T-helper 2 cell (primary cell): ENCODE measurements at regions not wholly inside any gene's neighbourhood (a gene's known extent, or its start where the extent isn't known, plus 50 kb on each side); places are given as distances from the start of the nearest gene placed in this dataset.
A peak's percentile ranks its signal among the peaks of the same experiment; 100 is the strongest.
"Not testable (repeated sequence)": the region's sequence is repeated elsewhere in the genome, so short reads cannot be mapped to it uniquely, and the experiment has no call there.

Experiments
- DNase-seq, 5 experiments: peaks; one replicate each; pipeline versions ENCODE4 v3.0.0 to v3.0.0-alpha.2; 2012 to 2022

DNA sequence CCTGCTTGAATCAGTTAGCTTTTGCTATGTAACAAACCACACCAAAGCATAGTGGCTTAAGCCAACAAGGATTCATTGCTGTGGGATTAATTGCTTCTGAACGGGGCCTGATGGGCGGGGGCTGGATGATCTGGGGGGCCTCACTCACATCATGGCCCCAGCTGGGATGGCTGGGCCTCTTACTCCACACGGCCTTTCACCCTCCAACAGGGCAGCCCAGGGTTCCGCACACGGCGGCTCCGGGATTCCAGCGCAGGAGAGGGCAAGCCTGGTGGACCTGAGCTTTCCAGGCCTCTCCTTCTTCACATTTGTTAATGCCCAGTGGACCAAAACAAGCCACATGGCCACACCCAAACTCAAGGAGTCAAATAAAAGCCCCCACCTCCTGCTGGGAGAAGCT, 86.3 kb upstream of the PHLPP1 start:
- DNase-seq: no peak

DNA sequence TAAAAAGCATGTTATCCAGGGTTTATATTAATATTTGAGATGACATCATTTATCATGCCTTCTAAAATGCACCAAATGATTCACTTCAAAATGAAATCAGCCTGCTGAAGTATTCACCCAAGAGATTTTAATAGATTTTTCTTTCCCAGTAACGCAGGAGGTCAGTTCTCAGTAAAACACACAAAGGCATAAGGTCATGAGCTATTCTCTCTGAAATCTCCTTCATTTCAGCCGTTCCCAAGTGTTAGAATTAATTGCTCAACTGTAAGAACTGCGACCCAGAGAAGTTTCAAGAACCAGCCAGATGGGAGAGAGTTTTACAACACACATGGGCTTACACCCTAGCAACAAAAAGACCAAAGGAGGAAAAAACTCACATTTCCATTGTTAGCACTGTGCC, 84.2 kb upstream of the PHLPP1 start:
- no peak for DNase-seq

DNA sequence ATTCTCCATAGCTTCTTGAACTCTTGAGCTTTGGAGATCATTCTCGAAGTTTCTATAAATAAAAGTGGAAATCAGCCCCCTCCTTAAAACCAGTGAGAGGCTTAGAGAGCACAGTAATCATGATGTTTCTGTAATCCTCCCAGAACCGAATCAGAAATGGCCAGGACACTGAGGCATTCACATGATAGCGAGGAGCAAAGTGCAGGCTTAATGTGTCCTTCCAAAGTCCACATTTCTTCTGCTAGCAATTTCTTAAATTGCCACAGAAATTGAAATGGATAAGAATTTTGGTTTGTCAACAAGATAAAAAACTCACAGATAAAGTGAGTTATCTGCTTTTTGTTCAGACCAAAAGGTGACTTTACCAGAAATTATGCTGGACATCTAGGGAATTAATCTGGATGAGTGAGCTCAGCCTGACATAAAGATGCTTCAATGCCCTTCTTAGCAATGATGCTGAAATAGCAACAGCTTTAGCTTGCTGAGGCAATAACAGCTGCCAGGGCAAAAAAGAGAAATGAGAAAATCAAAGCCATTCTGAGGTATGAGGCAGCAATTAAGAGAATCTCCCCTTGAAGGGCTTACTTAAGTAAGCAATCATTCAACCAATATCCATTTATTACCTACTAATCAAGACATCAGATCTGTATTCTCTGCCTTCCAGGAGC, 82.4 kb upstream of the PHLPP1 start:
- DNase-seq: no peak

DNA sequence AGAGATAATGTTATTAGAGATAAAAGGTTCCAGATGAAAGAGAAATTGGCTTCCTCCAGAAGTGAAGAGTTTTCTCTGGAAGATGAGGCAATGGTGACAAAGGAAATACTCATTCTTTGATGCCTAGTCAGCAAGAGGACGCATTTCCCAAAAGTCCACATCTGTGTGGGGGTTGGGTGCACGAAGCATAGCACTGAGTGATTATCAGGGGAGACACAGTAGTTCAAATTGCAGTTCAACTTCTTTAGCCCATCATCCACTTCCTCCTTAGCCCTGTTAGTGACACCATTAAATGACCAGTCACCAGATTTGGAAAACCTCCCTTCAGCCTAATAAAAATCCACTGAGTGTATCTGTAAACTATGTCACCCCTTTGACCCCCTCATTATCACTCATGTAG, 80.9 kb upstream of the PHLPP1 start:
- DNase-seq: no peak

DNA sequence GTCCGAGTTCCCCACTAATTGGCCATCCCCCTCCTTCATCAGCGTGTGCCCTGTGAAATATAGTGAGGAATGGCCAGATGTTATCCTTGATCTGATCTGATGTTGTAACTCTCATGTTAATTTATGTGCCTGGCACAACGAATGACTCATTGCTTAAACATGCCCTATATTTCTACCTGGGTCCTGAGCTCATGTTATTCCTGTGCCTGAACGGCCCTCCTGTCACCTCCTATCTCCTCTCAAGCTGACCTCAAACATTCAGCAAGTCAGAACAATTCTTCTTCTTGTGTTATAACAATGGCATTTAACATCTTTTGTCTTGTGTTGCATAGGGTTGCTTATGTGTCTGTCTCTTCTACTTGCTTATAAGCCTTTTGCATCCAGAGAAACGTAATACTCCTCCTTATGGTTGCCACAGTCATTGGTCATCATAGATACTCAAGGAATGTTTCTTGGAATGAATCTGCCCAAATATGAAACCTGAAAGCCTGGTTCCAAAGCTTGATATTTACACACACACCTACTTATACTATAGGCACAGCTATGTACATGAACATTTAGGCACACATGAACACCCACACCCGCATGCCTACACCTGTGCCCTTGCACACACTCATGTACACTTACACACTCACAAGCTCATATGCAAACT, 80.2 kb upstream of the PHLPP1 start:
- DNase-seq: no peak

DNA sequence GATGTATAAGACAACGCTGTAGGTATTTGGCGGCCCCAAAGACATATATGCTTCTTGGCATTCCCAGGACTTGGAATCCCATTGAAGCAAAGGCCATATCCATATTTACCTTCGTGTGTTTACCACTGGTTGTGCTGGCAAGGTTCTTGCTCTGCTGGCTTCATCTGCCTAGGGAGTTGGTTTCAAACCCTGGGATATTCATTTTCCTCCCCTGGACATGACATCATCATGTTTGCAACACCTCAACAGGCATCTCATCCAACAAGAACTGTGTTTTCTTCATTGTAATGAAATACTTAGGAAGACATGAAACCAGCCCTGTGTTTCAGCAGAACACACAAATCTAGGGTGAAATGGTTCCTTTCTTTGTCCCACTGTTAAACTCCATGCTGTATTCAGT, 77.9 kb upstream of the PHLPP1 start:
- DNase-seq: no peak

DNA sequence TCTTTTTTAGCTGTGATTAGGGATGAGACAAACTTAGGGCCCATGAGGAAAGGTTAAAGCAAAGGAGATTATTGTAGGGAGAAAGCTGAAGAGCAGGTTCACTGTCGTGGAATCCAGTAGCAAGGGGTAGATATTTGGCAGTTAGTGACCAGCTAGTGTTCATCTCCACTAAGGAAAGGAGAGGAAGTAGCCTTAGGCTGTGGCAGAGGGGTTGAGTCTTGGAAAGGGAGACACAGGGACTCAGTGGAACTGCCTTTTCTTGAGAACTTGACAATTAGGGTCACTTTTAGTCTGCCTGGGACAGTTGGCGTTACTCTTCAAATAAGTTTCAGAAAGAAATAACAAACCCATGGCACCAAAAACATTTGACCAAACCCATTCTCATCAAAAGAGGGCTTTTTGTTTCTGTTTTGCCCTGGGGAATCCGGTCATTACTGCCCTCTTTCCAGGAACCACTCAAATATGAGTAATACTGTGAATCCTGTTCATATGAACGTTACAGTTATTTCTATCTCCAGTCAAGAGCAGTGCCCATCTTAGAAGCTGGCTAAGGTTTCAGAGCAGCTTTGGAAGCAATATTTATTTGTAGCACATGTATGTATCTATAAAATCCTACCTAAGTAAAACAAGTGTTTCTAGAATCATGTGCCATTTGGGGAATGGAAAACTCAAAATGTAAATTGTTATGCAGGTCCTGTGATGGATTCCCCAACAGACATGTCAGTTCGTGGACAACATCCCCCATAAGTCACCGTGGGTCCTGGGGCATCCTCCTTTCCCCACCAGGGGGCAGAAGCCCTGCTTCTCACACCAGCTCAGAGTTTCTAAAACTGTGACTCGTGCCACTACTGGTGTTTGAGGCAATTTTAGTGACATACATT, 77.3 kb upstream of the PHLPP1 start:
- peak in 3 of 5 experiments; percentile 15 to 64 (median 25) for DNase-seq

DNA sequence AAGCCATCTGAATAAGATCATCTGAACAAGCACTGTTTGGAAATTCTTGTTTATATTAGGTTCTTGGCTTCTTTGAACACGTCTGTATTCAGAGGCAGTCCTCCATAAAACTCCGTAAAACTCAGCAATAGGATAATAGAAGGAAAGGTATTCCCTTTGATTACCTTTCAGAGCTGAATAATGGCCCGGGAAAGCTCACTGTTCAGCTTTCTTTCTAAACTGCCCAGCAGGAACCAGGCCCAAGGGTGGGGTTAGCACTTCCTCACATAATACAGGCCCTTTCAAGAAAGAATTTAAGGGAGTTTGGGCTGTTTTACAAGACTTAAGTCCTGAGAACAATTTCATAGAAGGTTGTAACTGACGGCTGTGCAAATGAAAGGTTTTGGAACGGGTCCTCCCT, 72.2 kb upstream of the PHLPP1 start:
- no peak for DNase-seq

DNA sequence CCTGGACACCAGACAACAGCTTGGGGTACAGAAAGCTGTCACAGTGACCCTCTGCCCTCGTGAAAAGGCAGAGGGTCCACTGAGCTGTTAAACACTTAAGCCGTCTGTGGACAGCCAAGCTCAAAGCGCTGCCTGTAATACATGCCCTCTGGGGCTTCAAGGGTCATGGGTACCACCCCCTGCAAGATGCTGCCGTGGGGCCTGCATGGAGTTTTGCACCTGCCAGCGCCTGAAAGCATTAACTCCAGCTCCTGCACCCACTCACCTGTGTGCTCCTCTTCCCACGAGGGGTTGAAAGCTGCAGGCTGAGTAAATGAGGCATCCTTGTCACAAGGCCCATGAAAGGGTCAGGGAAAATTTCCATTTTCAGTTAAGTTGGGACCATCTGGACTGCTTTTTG, 70.6 kb upstream of the PHLPP1 start:
- no peak for DNase-seq

DNA sequence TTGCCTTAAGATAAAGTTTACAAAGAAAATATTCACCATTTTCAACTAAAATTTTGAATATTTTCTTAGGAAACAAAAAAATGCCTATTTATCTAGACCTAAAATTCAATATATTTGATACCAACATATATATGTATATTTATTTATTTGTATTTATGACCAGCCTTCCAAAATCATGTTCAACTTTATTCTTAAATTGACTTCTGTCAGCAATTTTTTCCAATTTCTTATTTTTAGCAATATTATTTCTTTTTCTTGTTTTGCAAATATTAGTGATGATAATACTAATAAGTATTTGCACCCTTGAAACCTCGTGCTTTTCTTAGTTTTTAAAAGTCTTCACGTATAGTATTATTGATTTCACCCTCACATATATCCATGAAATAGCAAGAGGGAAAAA, 68.2 kb upstream of the PHLPP1 start:
- no peak for DNase-seq

DNA sequence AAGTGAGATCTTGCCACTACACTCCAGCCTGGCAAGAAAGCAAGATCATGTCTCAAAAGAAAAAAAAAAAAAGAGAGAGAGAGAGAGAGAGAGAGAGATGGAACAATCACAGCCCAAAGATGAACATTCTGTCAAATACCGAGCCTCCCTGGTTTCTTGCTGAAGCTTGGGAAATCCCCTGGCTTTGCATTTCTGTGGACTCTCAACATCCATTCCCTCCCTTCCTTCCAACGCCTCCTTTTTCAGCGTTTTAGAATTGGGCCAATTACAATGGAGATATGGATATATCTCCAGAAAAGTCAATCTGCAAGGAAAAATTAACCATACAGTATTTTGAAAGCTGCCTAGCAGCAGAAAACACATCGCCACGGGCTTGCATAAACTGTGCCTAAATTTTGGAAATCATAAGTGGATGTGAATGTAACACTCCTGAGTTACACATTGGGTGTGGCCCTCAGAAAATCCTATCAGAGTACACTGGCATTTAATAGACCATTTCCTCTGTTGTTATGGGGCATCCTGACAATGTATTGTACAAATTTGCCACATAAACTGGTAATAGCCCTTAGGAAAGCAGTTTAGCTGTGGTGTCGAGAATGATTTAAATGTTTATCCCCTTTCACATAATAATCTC, 67.2 kb upstream of the PHLPP1 start:
- no peak for DNase-seq

DNA sequence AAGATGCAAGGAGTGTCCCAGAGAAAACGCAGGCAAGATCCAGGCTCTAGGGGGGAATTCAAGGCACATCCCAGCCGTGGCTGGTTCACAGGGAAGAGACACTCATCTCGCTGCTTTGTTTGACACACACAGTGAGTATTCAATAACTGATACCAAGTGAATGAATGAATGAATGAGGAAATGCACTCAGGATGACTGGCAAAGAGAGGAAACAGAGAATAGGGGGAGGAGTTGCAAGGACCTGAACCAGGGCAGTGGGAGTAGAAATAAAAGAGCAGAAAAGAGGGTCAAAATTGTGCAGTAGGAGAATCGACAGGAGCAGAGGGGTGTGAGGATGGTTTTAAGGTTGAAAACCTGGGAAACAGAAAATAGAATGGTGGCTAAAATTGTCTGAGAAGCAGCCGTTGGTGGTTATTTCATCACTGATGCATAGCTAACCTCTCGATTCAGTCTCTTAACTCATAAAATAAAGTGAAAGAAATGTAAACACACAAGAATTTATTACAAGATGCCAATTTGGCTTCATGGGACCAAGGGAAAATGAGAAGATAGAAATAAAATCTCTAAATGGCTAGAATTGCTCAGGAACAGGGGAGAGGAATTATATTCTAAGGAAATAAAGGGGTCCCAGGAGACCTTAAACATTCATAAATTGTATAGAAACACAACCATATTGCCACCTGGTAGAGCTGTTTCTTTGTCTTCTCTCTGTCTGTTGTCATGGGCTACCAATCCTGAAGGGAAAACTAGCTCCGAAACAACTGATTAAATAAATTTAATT, 63.9 kb upstream of the PHLPP1 start:
- DNase-seq: no peak

DNA sequence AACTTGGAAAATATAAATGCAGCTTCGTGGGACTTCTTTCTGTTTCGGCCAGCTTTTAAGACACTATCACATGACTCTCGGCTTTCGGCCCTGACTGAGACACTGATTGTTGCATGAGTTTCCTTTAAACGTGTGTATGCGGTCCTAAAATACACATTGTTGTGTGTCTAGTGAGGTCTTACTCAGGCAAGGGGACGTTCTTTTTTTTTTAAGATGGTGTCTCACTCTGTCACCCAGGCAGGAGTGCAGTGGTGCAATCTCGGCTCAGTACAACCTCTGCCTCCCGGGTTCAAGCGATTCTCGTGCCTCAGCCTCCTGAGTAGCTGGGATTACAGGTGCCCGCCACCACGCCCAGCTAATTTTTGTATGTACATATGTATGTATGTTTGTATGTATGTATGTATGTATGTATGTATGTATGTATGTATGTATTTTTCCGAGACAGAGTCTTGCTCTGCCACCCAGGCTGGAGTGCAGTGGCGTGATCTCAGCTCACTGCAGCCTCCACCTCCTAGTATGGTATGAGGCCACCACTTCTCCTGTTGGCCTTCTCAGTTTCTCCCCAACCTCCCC, 63.2 kb upstream of the PHLPP1 start:
- not testable (repeated sequence) for DNase-seq

DNA sequence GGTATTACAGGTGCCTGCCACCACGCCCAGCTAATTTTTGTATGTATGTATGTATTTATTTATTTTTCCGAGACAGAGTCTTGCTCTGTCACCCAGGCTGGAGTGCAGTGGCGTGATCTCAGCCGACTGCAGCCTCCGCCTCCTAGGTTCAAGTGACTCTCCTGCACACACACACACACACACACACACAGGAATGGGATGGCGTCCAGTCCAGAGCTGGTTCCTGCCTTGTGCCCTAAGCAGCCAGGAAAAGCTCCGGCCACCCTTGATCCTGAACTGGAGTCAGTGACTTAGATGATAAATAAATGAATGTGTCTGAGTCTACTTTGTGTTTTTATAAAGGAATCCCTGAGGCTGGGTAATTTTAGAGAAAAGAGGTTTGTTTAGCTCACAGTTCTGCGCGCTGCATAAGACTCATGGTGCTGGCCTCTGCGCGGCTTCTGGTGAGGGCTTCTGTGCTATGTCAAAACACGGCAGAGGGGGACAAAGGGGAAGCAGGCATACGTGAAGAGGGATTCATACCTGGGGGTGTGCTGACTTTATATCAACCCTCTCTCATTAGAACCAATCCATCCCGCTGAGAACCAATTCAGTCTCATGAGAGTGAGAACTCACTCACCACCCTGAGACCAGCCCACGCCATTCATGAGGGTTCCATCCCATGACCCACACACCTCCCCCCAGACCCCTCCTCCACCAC, 59.7 kb upstream of the PHLPP1 start:
- DNase-seq: no peak

DNA sequence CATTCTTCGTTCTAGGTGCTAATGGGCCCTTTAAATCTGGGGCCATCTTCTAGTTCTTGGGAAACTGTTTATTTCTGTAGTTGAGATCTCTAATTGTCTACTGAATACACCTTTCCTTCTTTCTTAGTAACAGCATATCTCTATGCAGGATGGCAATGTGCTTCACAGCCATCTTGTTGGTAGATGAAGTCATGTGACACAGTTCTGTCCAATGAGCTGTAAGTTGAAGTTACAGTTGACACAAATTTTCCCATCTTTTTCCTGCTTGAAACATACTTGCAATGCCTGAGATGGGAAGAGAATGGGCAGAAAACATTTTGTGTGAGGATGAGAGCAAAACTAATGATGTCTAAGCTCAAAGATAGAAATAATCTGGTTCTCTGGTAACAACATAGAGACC, 57.3 kb upstream of the PHLPP1 start:
- DNase-seq: no peak

DNA sequence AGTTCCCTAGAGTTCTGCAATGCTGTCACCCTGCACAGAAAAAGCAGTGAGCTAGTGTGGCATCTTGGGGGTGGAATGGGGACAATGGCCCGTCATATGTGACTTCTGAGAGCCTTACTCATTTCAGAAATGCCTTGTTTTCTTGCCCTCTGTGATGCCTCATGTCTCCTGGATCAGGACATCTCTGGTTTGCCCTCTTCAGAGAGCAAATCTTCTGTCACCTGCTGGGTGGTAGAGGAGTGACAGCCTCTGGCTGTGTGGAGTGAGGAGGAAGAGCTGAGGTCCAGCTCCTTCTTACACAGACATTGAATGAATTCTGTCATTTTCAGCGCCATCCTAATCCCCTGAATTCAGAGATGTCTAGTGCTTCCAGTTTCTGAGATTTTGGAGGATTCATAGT, 55.6 kb upstream of the PHLPP1 start:
- DNase-seq: peak in 1 of 5 experiments; percentile 6

DNA sequence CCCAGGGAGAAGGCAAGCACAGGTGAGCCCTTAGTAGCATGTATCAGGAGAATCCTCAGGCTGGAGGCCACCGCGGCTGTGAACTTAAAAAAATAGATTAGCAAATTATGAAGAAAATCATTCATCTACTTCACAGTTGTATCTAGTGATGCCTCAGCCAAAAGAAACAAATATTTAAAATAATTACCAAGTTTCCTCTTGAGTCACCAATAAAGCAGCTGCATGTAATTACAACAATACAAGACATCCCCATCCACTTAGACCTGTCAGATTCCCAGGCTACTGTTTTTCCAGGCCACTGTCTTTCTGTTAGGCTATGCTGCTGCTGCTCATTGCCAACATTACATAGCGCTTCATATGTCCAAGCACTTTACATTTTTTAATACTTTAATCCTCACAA, 54.6 kb upstream of the PHLPP1 start:
- no peak for DNase-seq

DNA sequence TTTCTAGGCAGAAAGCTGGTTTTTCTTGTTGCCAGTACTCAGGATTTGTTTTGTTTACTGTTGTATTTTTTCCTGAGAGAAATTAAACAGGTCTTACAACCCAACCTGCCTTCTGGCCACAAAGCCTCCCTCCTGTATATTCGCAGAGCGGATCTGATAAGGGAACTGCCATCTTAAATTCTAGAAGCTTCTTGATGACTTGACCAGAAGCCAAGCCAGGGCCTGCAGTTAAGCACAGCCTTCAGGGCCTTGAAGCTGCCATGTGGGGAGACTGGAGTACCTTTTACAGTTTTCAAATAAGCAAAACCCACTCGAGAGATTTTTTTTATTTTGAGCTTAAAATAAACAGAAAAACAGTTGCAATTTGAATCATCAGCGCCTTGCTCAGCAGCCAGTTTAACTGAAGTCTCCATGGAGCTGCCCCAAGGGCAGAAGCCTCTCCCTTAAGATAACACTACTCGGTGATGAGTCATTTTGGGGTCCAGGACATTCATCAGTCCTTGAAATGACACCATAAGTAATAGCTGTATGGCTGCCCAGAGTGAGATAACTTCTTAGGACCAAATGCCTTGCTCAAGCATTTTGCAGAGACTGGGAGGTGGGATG, 51.5 kb upstream of the PHLPP1 start:
- peak in 1 of 5 experiments; percentile 45 for DNase-seq

DNA sequence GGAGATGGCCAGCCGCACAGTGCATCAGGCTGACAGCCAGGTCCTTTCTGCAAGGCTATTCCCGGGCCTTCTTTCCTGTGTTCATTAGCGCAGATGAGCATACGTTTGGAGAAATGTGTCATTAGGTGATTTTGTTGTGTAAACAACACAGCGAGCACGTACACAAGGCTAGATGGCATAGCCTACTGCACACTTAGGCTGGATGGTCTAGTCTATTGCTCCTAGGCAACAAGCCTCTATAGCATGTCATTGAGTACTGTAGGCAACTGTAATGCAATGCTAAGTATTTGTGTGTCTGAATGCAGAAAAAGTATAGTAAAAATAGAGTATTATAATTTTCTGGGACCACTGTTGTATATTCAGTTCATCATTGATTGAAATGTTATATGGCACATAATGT, 50.9 kb upstream of the PHLPP1 start:
- DNase-seq: no peak

DNA sequence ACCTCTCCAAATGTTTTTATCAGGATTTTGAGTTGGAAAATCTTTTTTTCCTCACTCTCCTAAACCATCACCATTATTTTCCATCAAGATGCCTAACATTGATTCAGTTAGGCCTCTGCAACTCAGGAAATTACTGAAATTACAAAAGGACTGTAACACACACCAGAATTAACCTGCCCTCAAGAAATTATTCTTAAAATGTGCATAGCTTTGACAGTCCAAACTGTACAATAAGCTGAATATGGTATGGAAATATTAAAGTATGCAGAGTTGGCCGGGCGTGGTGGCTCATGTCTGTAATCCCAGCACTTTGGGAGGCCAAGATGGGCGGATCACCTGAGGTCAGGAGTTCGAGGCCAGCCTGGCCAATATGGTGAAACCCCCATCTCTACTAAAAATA, 50.2 kb upstream of the PHLPP1 start:
- no peak for DNase-seq
